OCI-LY3 (cell line): ENCODE measurements at regions not wholly inside any gene's neighbourhood (a gene's known extent, or its start where the extent isn't known, plus 50 kb on each side); places are given as distances from the start of the nearest gene placed in this dataset.

Experiments
- CTCF ChIP-seq: fragments of 200-600, 300-600 bp; sonication (generic); IDR thresholded peaks from 2 replicates; pipeline ENCODE4 v1.5.1; 2014; ENCODE audit warnings: antibody characterized with exemption, low read length, low read depth
- EZH2phosphoT487 ChIP-seq: fragments of 200-600 bp; shearing (Covaris generic); IDR thresholded peaks from 2 replicates; pipeline ENCODE4 v1.6.1; 2018; ENCODE audit warnings: antibody characterized with exemption, mixed run types, low read depth

- TF ChIP-seq EZH2phosphoT487 (no peak), CTCF (no peak)
Measured at GRCh38 chr3:4195006-4195405, 108.2 kb upstream of the SETMAR start.
